Lung (tissue), 11 donors: ENCODE measurements at regions not wholly inside any gene's neighbourhood (a gene's known extent, or its start where the extent isn't known, plus 50 kb on each side); places are given as distances from the start of the nearest gene placed in this dataset.

Experiments
- ATAC-seq: fragments of 200-7000 bp; cut with Tn5 transposase; one replicate; pipeline ENCODE4 v1.9.1; 2020; ENCODE audit warnings: moderate number of reproducible peaks; ENCODE audit not compliant: insufficient read depth, low FRiP score
- DNase-seq, 3 donors: peaks; one replicate each; pipeline ENCODE4 v3.0.0-alpha.2; 2013 to 2017
- H3K27ac ChIP-seq, 2 donors: one replicate each; pipeline ENCODE4 v1.5.1; 2013; ENCODE audit warnings: mild to moderate bottlenecking in 2 of 2, moderate library complexity in 2 of 2, control low read depth in 1 of 2, inconsistent platforms in 1 of 2, low read depth in 1 of 2, low read length in 1 of 2
- H3K27me3 ChIP-seq, 3 donors: one replicate each; pipeline ENCODE4 v1.5.1; 2013; ENCODE audit warnings: low read length in 2 of 3; ENCODE audit not compliant: control insufficient read depth in 3 of 3, insufficient read depth in 3 of 3
- H3K36me3 ChIP-seq, 4 donors: one replicate each; pipeline ENCODE4 v1.5.1; 2013; ENCODE audit warnings: low read length in 4 of 4, mild to moderate bottlenecking in 1 of 4, moderate library complexity in 1 of 4; ENCODE audit not compliant: control insufficient read depth in 4 of 4, insufficient read depth in 4 of 4
- H3K4me1 ChIP-seq, 5 donors: one replicate each; pipeline ENCODE4 v1.5.1; 2013; ENCODE audit warnings: low read length in 5 of 5, mild to moderate bottlenecking in 2 of 5, moderate library complexity in 1 of 5; ENCODE audit not compliant: control insufficient read depth in 5 of 5, insufficient read depth in 5 of 5
- H3K4me3 ChIP-seq: one replicate; pipeline ENCODE4 v1.5.1; 2013; ENCODE audit warnings: mild to moderate bottlenecking, control low read depth, moderate library complexity
- H3K9ac ChIP-seq, 2 donors: one replicate each; pipeline ENCODE4 v1.5.1; 2013; ENCODE audit warnings: low read length in 2 of 2, control low read depth in 1 of 2; ENCODE audit not compliant: insufficient read depth in 1 of 2
- H3K9me3 ChIP-seq, 4 donors: one replicate each; pipeline ENCODE4 v1.5.1; 2013; ENCODE audit warnings: low read length in 3 of 4, mild to moderate bottlenecking in 1 of 4, moderate library complexity in 1 of 4; ENCODE audit not compliant: control insufficient read depth in 4 of 4, insufficient read depth in 3 of 4
- WGBS, 2 donors: extraction: QIAGEN DNeasy Blood & Tissue Kit; methylation state at CpG; one replicate each; pipeline ENCODE4 v1.1.7; 2013; 5-methylcytosine and 5-hydroxymethylcytosine counted together
- TF ChIP-seq, protein P1 (sequence below): IDR thresholded peaks from 2 replicates; pipeline ENCODE4 v1.5.1; 2012; ENCODE audit warnings: mild to moderate bottlenecking; ENCODE audit errors: control extremely low read depth, extremely low read depth
- donor health status: control.
- donor health status: control.
- donor health status: Bipolar disorder and iron deficiency.
- donor health status: healthy.
- donor health status: DM: yes; HTN: yes; CAD: no.

DNA sequence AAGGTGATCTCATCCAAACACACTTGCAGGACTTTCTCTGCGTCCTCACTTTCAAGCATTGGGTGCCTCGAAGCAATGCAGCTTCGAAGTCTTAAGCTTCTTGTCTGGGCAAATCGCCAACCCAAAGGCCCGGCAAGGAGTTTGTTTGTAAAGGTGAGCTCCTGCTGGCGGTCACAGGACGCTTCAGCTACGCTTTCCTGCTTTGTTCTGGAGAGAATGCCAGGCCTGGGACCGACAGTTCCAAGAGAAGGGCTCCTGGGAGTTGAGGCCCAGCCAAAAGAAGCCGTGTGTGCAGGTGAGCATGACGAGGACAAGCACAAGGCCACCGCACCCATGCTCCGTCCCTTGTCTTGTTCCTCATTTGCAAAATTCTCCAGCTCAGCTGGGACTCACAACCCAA, 106.6 kb upstream of the DOCK1 start:
- no peak overlapping the region for H3K9ac ChIP-seq
- WGBS, 2 donors, result 64 to 77% methylated on average over 13 of the region's 13 CpGs
- peaks cover 0 to 3% (median 0%) of the 10 kb centered on the region in 4 donors for H3K9me3 ChIP-seq
- ATAC-seq (no peak), DNase-seq (peak in 1 of 3 donors; percentile 24)
- H3K36me3 ChIP-seq, result no peaks in the 10 kb centered on the region
- no peak overlapping the region for H3K4me3 ChIP-seq
- H3K27me3 ChIP-seq, result no peaks in the 10 kb centered on the region
- TF ChIP-seq, protein P1, sequence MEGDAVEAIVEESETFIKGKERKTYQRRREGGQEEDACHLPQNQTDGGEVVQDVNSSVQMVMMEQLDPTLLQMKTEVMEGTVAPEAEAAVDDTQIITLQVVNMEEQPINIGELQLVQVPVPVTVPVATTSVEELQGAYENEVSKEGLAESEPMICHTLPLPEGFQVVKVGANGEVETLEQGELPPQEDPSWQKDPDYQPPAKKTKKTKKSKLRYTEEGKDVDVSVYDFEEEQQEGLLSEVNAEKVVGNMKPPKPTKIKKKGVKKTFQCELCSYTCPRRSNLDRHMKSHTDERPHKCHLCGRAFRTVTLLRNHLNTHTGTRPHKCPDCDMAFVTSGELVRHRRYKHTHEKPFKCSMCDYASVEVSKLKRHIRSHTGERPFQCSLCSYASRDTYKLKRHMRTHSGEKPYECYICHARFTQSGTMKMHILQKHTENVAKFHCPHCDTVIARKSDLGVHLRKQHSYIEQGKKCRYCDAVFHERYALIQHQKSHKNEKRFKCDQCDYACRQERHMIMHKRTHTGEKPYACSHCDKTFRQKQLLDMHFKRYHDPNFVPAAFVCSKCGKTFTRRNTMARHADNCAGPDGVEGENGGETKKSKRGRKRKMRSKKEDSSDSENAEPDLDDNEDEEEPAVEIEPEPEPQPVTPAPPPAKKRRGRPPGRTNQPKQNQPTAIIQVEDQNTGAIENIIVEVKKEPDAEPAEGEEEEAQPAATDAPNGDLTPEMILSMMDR, result no peak
- H3K4me1 ChIP-seq, result no peaks in the 10 kb centered on the region
- no peak overlapping the region for H3K27ac ChIP-seq

DNA sequence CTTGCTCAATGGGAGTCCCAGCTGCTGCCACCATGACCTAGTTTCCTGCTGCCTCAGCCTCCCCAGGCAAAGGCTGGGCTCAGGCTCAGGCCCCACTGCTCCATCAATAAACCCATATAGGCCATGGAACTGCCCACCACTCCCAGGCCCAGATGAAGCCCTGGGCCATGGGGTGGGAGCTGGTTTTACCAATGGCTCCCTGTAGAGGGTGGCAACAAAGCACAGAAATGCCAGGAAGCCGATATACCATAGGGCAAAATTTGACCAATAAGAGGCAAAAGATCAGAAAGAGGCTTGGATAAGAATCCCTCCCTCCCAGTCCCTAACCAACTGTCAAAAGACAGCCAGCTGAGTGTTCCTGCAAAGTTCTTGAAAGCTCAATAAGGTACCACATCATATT, 101.8 kb upstream of the DOCK1 start:
- H3K27me3 ChIP-seq, result no peaks in the 10 kb centered on the region
- no peak overlapping the region for H3K27ac ChIP-seq
- H3K4me3 ChIP-seq, result no peak overlapping the region
- WGBS, 2 donors, result 78 to 89% methylated on average over 1 of the region's 1 CpG
- ATAC-seq (no peak), DNase-seq (no peak)
- TF ChIP-seq, protein P1, result no peak
- H3K4me1 ChIP-seq, result no peaks in the 10 kb centered on the region
- peaks cover 0 to 1% (median 0%) of the 10 kb centered on the region in 4 donors for H3K9me3 ChIP-seq
- no peaks in the 10 kb centered on the region for H3K36me3 ChIP-seq
- no peak overlapping the region for H3K9ac ChIP-seq

DNA sequence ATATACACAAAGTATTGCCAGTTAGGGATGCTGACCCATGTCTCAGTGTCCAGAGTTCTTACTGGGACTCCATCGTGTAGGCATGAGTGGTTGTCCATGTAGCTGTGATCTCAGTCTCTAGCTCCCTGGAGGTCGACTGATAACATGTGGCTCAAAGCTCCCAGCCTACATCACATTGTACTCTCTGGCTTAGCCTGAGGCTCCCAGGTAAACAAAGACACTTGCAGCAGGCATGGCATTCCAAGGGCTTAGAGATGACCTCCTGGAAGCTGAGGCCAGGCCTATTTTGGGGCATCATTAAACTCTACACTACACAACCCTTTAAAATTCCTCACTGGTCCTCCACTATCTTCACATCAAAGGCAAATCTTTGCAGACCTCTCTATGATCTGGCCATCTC, 100.8 kb upstream of the DOCK1 start:
- no peak overlapping the region for H3K4me3 ChIP-seq
- DNase-seq, result no peak
- peaks cover 0 to 1% (median 0%) of the 10 kb centered on the region in 4 donors for H3K9me3 ChIP-seq
- H3K36me3 ChIP-seq, result no peaks in the 10 kb centered on the region
- TF ChIP-seq, protein P1, result no peak
- H3K4me1 ChIP-seq, result no peaks in the 10 kb centered on the region
- no peak for ATAC-seq
- 76 to 95% methylated on average over 2 of the region's 2 CpGs for WGBS, 2 donors
- no peak overlapping the region for H3K9ac ChIP-seq
- H3K27me3 ChIP-seq, result no peaks in the 10 kb centered on the region
- H3K27ac ChIP-seq, result no peak overlapping the region

DNA sequence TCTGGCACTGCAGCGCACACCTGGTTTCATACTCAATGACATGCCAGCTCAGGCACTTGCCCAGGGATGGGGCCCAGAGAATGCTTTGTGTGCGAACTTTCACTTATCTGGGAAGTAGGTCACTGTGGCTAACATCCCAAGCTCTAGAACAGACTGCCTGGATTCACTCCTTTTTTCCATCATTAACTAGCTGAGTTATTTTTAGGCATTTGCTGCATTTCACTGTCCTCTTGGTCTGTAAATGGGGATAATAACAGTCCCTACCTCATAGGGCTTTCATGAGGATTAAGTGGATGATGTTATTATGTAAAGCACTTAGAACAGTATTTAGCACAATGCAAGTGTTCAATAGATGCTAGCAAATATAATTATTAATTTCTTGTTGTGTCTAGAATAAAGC, 98.7 kb upstream of the DOCK1 start:
- no peak overlapping the region for H3K4me3 ChIP-seq
- H3K9ac ChIP-seq, result no peak overlapping the region
- no peak overlapping the region for H3K27ac ChIP-seq
- no peak for DNase-seq
- TF ChIP-seq, protein P1, result no peak
- no peaks in the 10 kb centered on the region for H3K4me1 ChIP-seq
- H3K36me3 ChIP-seq, result no peaks in the 10 kb centered on the region
- ATAC-seq, result no peak
- WGBS, 2 donors, result 91 to 98% methylated on average over 2 of the region's 2 CpGs
- no peaks in the 10 kb centered on the region for H3K9me3 ChIP-seq
- H3K27me3 ChIP-seq, result no peaks in the 10 kb centered on the region
